ENCODE measurements at regions not wholly inside any gene's neighbourhood (a gene's known extent, or its start where the extent isn't known, plus 50 kb on each side); places are given as distances from the start of the nearest gene placed in this dataset.
A peak's percentile ranks its signal among the peaks of the same experiment; 100 is the strongest.

GRCh38 chr1:5347726-5348125 is 644.5 kb downstream of the NPHP4 start:
- Mint-ChIP-seq H3K9me3 (peaks cover 8% of the 10 kb centered on the region), H3K27ac (no peak overlapping the region), H3K36me3 (ENCODE audit: low read depth) (no peaks in the 10 kb centered on the region), H3K27me3 (ENCODE audit: insufficient read depth) (peaks cover 2% of the 10 kb centered on the region), H3K4me3 (no peak overlapping the region), H3K4me1 (ENCODE audit: low read depth) (no peaks in the 10 kb centered on the region)
- DNase-seq (ENCODE audit: low spot score): no peak
- intact Hi-C loops (cut with micrococcal nuclease): no loop called here

- H3K27me3 Mint-ChIP-seq (ENCODE audit: insufficient read depth): peaks cover 2% of the 10 kb centered on the region
- H3K4me3 Mint-ChIP-seq: no peak overlapping the region
- DNase-seq (ENCODE audit: low spot score): no peak
- H3K4me1 Mint-ChIP-seq (ENCODE audit: low read depth): no peaks in the 10 kb centered on the region
- intact Hi-C loops (cut with micrococcal nuclease): no loop called here
- H3K27ac Mint-ChIP-seq: no peak overlapping the region
- no peaks in the 10 kb centered on the region for H3K36me3 Mint-ChIP-seq (ENCODE audit: low read depth)
- H3K9me3 Mint-ChIP-seq: peaks cover 8% of the 10 kb centered on the region
Measured at GRCh38 chr1:5345556-5345955, 646.7 kb downstream of the NPHP4 start.

- DNase-seq (ENCODE audit: low spot score): no peak
- Mint-ChIP-seq H3K9me3 (no peaks in the 10 kb centered on the region), H3K27ac (no peak overlapping the region), H3K27me3 (ENCODE audit: insufficient read depth) (peaks cover 4% of the 10 kb centered on the region), H3K36me3 (ENCODE audit: low read depth) (no peaks in the 10 kb centered on the region), H3K4me1 (ENCODE audit: low read depth) (no peaks in the 10 kb centered on the region), H3K4me3 (no peak overlapping the region)
- intact Hi-C loops (cut with micrococcal nuclease): no loop called here
Measured at GRCh38 chr1:5343256-5344020, 648.8 kb downstream of the NPHP4 start.

GRCh38 chr1:5342830-5343229 is 649.4 kb downstream of the NPHP4 start:
- no peaks in the 10 kb centered on the region for H3K9me3 Mint-ChIP-seq

GRCh38 chr1:5342172-5342571 is 650.1 kb downstream of the NPHP4 start:
- no peak overlapping the region for H3K27ac Mint-ChIP-seq
- H3K4me3 Mint-ChIP-seq: no peak overlapping the region
- intact Hi-C loops (cut with micrococcal nuclease): no loop called here
- peaks cover 4% of the 10 kb centered on the region for H3K27me3 Mint-ChIP-seq (ENCODE audit: insufficient read depth)
- H3K9me3 Mint-ChIP-seq: no peaks in the 10 kb centered on the region
- DNase-seq (ENCODE audit: low spot score): no peak
- no peaks in the 10 kb centered on the region for H3K36me3 Mint-ChIP-seq (ENCODE audit: low read depth)
- no peaks in the 10 kb centered on the region for H3K4me1 Mint-ChIP-seq (ENCODE audit: low read depth)

More at GRCh38 chr1:5342830-5343229, 649.4 kb downstream of the NPHP4 start:
- Mint-ChIP-seq H3K36me3 (ENCODE audit: low read depth) (no peaks in the 10 kb centered on the region), H3K27ac (no peak overlapping the region), H3K27me3 (ENCODE audit: insufficient read depth) (peaks cover 4% of the 10 kb centered on the region), H3K4me3 (no peak overlapping the region), H3K4me1 (ENCODE audit: low read depth) (no peaks in the 10 kb centered on the region)
- DNase-seq (ENCODE audit: low spot score): no peak
- intact Hi-C loops (cut with micrococcal nuclease): no loop called here

- H3K36me3 Mint-ChIP-seq (ENCODE audit: low read depth): no peaks in the 10 kb centered on the region
- intact Hi-C loops (cut with micrococcal nuclease): no loop called here
Measured at GRCh38 chr1:5341471-5341870, 650.8 kb downstream of the NPHP4 start.

GRCh38 chr1:5340560-5341130 is 651.6 kb downstream of the NPHP4 start:
- Mint-ChIP-seq H3K4me3 (no peak overlapping the region), H3K9me3 (no peaks in the 10 kb centered on the region), H3K36me3 (ENCODE audit: low read depth) (no peaks in the 10 kb centered on the region), H3K27ac (no peak overlapping the region), H3K4me1 (ENCODE audit: low read depth) (no peaks in the 10 kb centered on the region), H3K27me3 (ENCODE audit: insufficient read depth) (peaks cover 4% of the 10 kb centered on the region)
- intact Hi-C loops (cut with micrococcal nuclease): no loop called here
- DNase-seq (ENCODE audit: low spot score): no peak

More at GRCh38 chr1:5341471-5341870, 650.8 kb downstream of the NPHP4 start:
- Mint-ChIP-seq H3K27me3 (ENCODE audit: insufficient read depth) (peaks cover 4% of the 10 kb centered on the region), H3K27ac (no peak overlapping the region), H3K4me3 (no peak overlapping the region), H3K9me3 (no peaks in the 10 kb centered on the region), H3K4me1 (ENCODE audit: low read depth) (no peaks in the 10 kb centered on the region)
- no peak for DNase-seq (ENCODE audit: low spot score)

- intact Hi-C loops (cut with micrococcal nuclease): no loop called here
- H3K9me3 Mint-ChIP-seq: peaks cover 4% of the 10 kb centered on the region
- no peak overlapping the region for H3K4me3 Mint-ChIP-seq
- peaks cover 3% of the 10 kb centered on the region for H3K27me3 Mint-ChIP-seq (ENCODE audit: insufficient read depth)
- H3K27ac Mint-ChIP-seq: no peak overlapping the region
- H3K4me1 Mint-ChIP-seq (ENCODE audit: low read depth): no peaks in the 10 kb centered on the region
- DNase-seq (ENCODE audit: low spot score): no peak
- H3K36me3 Mint-ChIP-seq (ENCODE audit: low read depth): no peaks in the 10 kb centered on the region
Measured at GRCh38 chr1:5338466-5338865, 653.8 kb downstream of the NPHP4 start.

GRCh38 chr1:5333291-5333690 is 658.9 kb downstream of the NPHP4 start:
- Mint-ChIP-seq H3K27me3 (ENCODE audit: insufficient read depth) (no peaks in the 10 kb centered on the region), H3K4me3 (no peak overlapping the region), H3K36me3 (ENCODE audit: low read depth) (no peaks in the 10 kb centered on the region), H3K27ac (no peak overlapping the region), H3K4me1 (ENCODE audit: low read depth) (peaks cover 16% of the 10 kb centered on the region), H3K9me3 (peaks cover 15% of the 10 kb centered on the region)
- DNase-seq (ENCODE audit: low spot score): no peak
- intact Hi-C loops (cut with micrococcal nuclease): no loop called here

- Mint-ChIP-seq H3K27me3 (ENCODE audit: insufficient read depth) (no peaks in the 10 kb centered on the region), H3K4me3 (no peak overlapping the region), H3K27ac (no peak overlapping the region), H3K36me3 (ENCODE audit: low read depth) (peaks cover 4% of the 10 kb centered on the region), H3K4me1 (ENCODE audit: low read depth) (peaks cover 16% of the 10 kb centered on the region), H3K9me3 (peaks cover 33% of the 10 kb centered on the region)
- DNase-seq (ENCODE audit: low spot score): no peak
- intact Hi-C loops (cut with micrococcal nuclease): no loop called here
Measured at GRCh38 chr1:5331101-5331500, 661.1 kb downstream of the NPHP4 start.

- no peak for DNase-seq (ENCODE audit: low spot score)
- peak overlapping the region; percentile 77 for H3K27ac Mint-ChIP-seq
- peaks cover 4% of the 10 kb centered on the region for H3K36me3 Mint-ChIP-seq (ENCODE audit: low read depth)
- intact Hi-C loops (cut with micrococcal nuclease): no loop called here
- H3K9me3 Mint-ChIP-seq: peaks cover 33% of the 10 kb centered on the region
- H3K27me3 Mint-ChIP-seq (ENCODE audit: insufficient read depth): no peaks in the 10 kb centered on the region
- H3K4me3 Mint-ChIP-seq: peak overlapping the region; percentile 16
- peaks cover 16% of the 10 kb centered on the region for H3K4me1 Mint-ChIP-seq (ENCODE audit: low read depth)
Measured at GRCh38 chr1:5329068-5329739, 663.0 kb downstream of the NPHP4 start.

GRCh38 chr1:5324883-5325282 is 667.3 kb downstream of the NPHP4 start:
- DNase-seq (ENCODE audit: low spot score): no peak
- H3K9me3 Mint-ChIP-seq: peaks cover 21% of the 10 kb centered on the region
- peaks cover 4% of the 10 kb centered on the region for H3K36me3 Mint-ChIP-seq (ENCODE audit: low read depth)
- no peaks in the 10 kb centered on the region for H3K27me3 Mint-ChIP-seq (ENCODE audit: insufficient read depth)
- no peak overlapping the region for H3K27ac Mint-ChIP-seq
- H3K4me3 Mint-ChIP-seq: no peak overlapping the region
- intact Hi-C loops (cut with micrococcal nuclease): no loop called here
- H3K4me1 Mint-ChIP-seq (ENCODE audit: low read depth): peaks cover 13% of the 10 kb centered on the region

GRCh38 chr1:5318143-5318816 is 663.9 kb downstream of the AJAP1 start:
- Mint-ChIP-seq H3K4me3 (no peak overlapping the region), H3K9me3 (no peaks in the 10 kb centered on the region), H3K27me3 (ENCODE audit: insufficient read depth) (peaks cover 4% of the 10 kb centered on the region), H3K27ac (no peak overlapping the region), H3K36me3 (ENCODE audit: low read depth) (no peaks in the 10 kb centered on the region), H3K4me1 (ENCODE audit: low read depth) (no peaks in the 10 kb centered on the region)
- no peak for DNase-seq (ENCODE audit: low spot score)
- intact Hi-C loops (cut with micrococcal nuclease): no loop called here
